ENCODE measurements at regions not wholly inside any gene's neighbourhood (a gene's known extent, or its start where the extent isn't known, plus 50 kb on each side); places are given as distances from the start of the nearest gene placed in this dataset.

GRCh38 chr2:120410487-120410886, 64.6 kb downstream of the INHBB start:
- no peak for TF ChIP-seq CTCF (IDR thresholded peaks at IDR 0.05; ENCODE audit: borderline replicate concordance, extremely low read depth, insufficient read depth)
- Histone ChIP-seq H3K27ac (ENCODE audit: low read depth in 2 of 2, low read length in 2 of 2) (no peak overlapping the region), H3K27me3 (ENCODE audit: control insufficient read depth, insufficient read depth, low read length) (no peaks in the 10 kb centered on the region), H3K4me3 (ENCODE audit: low read length in 3 of 3) (no peak overlapping the region), H3K36me3 (ENCODE audit: control insufficient read depth in 2 of 3, insufficient read depth in 3 of 3, low read length in 3 of 3) (no peaks in the 10 kb centered on the region), H3K4me1 (ENCODE audit: control insufficient read depth in 2 of 3, insufficient read depth in 2 of 3, low read depth in 1 of 3, low read length in 3 of 3) (no peaks in the 10 kb centered on the region), H3K9ac (ENCODE audit: low read length in 3 of 3) (no peak overlapping the region), H3K9me3 (ENCODE audit: control insufficient read depth in 2 of 3, insufficient read depth in 1 of 3, low read length in 3 of 3) (peaks cover 0 to 11% (median 3%) of the 10 kb centered on the region in 3 donors)
- FAIRE-seq (no peak), DNase-seq (no peak)
- intact Hi-C loops (cut with DNase I): no loop called here

GRCh38 chr2:120415060-120415459, 69.1 kb downstream of the INHBB start:
- Histone ChIP-seq H3K27ac (ENCODE audit: low read depth in 2 of 2, low read length in 2 of 2) (no peak overlapping the region), H3K27me3 (ENCODE audit: control insufficient read depth, insufficient read depth, low read length) (no peaks in the 10 kb centered on the region), H3K4me1 (ENCODE audit: control insufficient read depth in 2 of 3, insufficient read depth in 2 of 3, low read depth in 1 of 3, low read length in 3 of 3) (no peaks in the 10 kb centered on the region), H3K4me3 (ENCODE audit: low read length in 3 of 3) (no peak overlapping the region), H3K9ac (ENCODE audit: low read length in 3 of 3) (no peak overlapping the region), H3K36me3 (ENCODE audit: control insufficient read depth in 2 of 3, insufficient read depth in 3 of 3, low read length in 3 of 3) (no peaks in the 10 kb centered on the region), H3K9me3 (ENCODE audit: control insufficient read depth in 2 of 3, insufficient read depth in 1 of 3, low read length in 3 of 3) (peaks cover 0 to 8% (median 3%) of the 10 kb centered on the region in 3 donors)
- FAIRE-seq (no peak), DNase-seq (no peak)
- TF ChIP-seq CTCF (IDR thresholded peaks at IDR 0.05; ENCODE audit: borderline replicate concordance, extremely low read depth, insufficient read depth): no peak
- intact Hi-C loops (cut with DNase I): no loop called here

GRCh38 chr2:120415728-120416509, 70.0 kb downstream of the INHBB start:
- Histone ChIP-seq H3K4me1 (ENCODE audit: control insufficient read depth in 2 of 3, insufficient read depth in 2 of 3, low read depth in 1 of 3, low read length in 3 of 3) (no peaks in the 10 kb centered on the region), H3K36me3 (ENCODE audit: control insufficient read depth in 2 of 3, insufficient read depth in 3 of 3, low read length in 3 of 3) (no peaks in the 10 kb centered on the region), H3K27me3 (ENCODE audit: control insufficient read depth, insufficient read depth, low read length) (no peaks in the 10 kb centered on the region), H3K9ac (ENCODE audit: low read length in 3 of 3) (no peak overlapping the region), H3K27ac (ENCODE audit: low read depth in 2 of 2, low read length in 2 of 2) (no peak overlapping the region), H3K4me3 (ENCODE audit: low read length in 3 of 3) (no peak overlapping the region), H3K9me3 (ENCODE audit: control insufficient read depth in 2 of 3, insufficient read depth in 1 of 3, low read length in 3 of 3) (peaks cover 0 to 6% (median 3%) of the 10 kb centered on the region in 3 donors)
- intact Hi-C loops (cut with DNase I): no loop called here
- DNase-seq (no peak), FAIRE-seq (no peak)
- TF ChIP-seq CTCF (IDR thresholded peaks at IDR 0.05; ENCODE audit: borderline replicate concordance, extremely low read depth, insufficient read depth): no peak

Data from kidney (tissue), 13 donors.